Osteocyte (in vitro differentiated cells): ENCODE measurements at regions not wholly inside any gene's neighbourhood (a gene's known extent, or its start where the extent isn't known, plus 50 kb on each side); places are given as distances from the start of the nearest gene placed in this dataset.

Source experiments
- DNase-seq: peaks from one replicate; pipeline ENCODE4 v3.0.0; 2021; ENCODE audit warnings: mixed read lengths; ENCODE audit not compliant: unreplicated experiment; ENCODE audit errors: extremely low spot score
- H3K27ac Mint-ChIP-seq: one replicate; pipeline ENCODE4 v1.8.0; 2021; ENCODE audit warnings: mild to moderate bottlenecking, mixed read lengths; ENCODE audit not compliant: unreplicated experiment
- H3K27me3 Mint-ChIP-seq: one replicate; pipeline ENCODE4 v1.8.0; 2021; ENCODE audit warnings: mixed read lengths; ENCODE audit not compliant: unreplicated experiment
- H3K36me3 Mint-ChIP-seq: one replicate; pipeline ENCODE4 v1.8.0; 2021; ENCODE audit warnings: mixed read lengths; ENCODE audit not compliant: unreplicated experiment
- H3K4me1 Mint-ChIP-seq: one replicate; pipeline ENCODE4 v1.8.0; 2021; ENCODE audit warnings: mixed read lengths; ENCODE audit not compliant: unreplicated experiment
- H3K4me3 Mint-ChIP-seq: one replicate; pipeline ENCODE4 v1.8.0; 2021; ENCODE audit warnings: mild to moderate bottlenecking, moderate library complexity, mixed read lengths; ENCODE audit not compliant: unreplicated experiment
- H3K9me3 Mint-ChIP-seq: one replicate; pipeline ENCODE4 v1.8.0; 2021; ENCODE audit warnings: mixed read lengths; ENCODE audit not compliant: unreplicated experiment
- CTCF ChIP-seq: fragments of 200-600 bp; sonication (generic); IDR thresholded peaks from 2 replicates; pipeline ENCODE4 v1.5.0; 2021; ENCODE audit warnings: antibody characterized with exemption, mild to moderate bottlenecking, moderate library complexity

- no peaks in the 10 kb centered on the region for H3K9me3 Mint-ChIP-seq
- no peak for TF ChIP-seq CTCF
- peaks cover 15% of the 10 kb centered on the region for H3K27me3 Mint-ChIP-seq
- no peaks in the 10 kb centered on the region for H3K36me3 Mint-ChIP-seq
- DNase-seq: no peak
- no peak overlapping the region for H3K4me3 Mint-ChIP-seq
- H3K4me1 Mint-ChIP-seq: no peaks in the 10 kb centered on the region
- H3K27ac Mint-ChIP-seq: no peak overlapping the region
These were observed 109.5 kb upstream of the CDCA7L start for GRCh38 chr7:22055226-22055625.

GRCh38 chr7:22052674-22053365, 107.1 kb upstream of the CDCA7L start:
- Mint-ChIP-seq H3K4me1 (no peaks in the 10 kb centered on the region), H3K36me3 (no peaks in the 10 kb centered on the region), H3K27ac (no peak overlapping the region), H3K4me3 (no peak overlapping the region), H3K27me3 (peaks cover 15% of the 10 kb centered on the region), H3K9me3 (no peaks in the 10 kb centered on the region)
- no peak for DNase-seq
- no peak for TF ChIP-seq CTCF

- DNase-seq: no peak
- Mint-ChIP-seq H3K36me3 (no peaks in the 10 kb centered on the region), H3K27me3 (peaks cover 15% of the 10 kb centered on the region), H3K9me3 (no peaks in the 10 kb centered on the region), H3K27ac (no peak overlapping the region), H3K4me1 (no peaks in the 10 kb centered on the region), H3K4me3 (no peak overlapping the region)
- TF ChIP-seq CTCF: no peak
These were observed 106.4 kb upstream of the CDCA7L start for GRCh38 chr7:22051886-22052673.

GRCh38 chr7:22049766-22050500, 104.2 kb upstream of the CDCA7L start:
- no peak for DNase-seq
- Mint-ChIP-seq H3K27ac (no peak overlapping the region), H3K9me3 (no peaks in the 10 kb centered on the region), H3K36me3 (no peaks in the 10 kb centered on the region), H3K4me1 (no peaks in the 10 kb centered on the region), H3K27me3 (peaks cover 15% of the 10 kb centered on the region), H3K4me3 (no peak overlapping the region)
- no peak for TF ChIP-seq CTCF

- Mint-ChIP-seq H3K27me3 (peaks cover 8% of the 10 kb centered on the region), H3K36me3 (no peaks in the 10 kb centered on the region), H3K27ac (no peak overlapping the region), H3K9me3 (no peaks in the 10 kb centered on the region), H3K4me1 (no peaks in the 10 kb centered on the region), H3K4me3 (no peak overlapping the region)
- TF ChIP-seq CTCF: no peak
- no peak for DNase-seq
These were observed 97.7 kb upstream of the CDCA7L start for GRCh38 chr7:22043367-22043766.
